ENCODE measurements at regions not wholly inside any gene's neighbourhood (a gene's known extent, or its start where the extent isn't known, plus 50 kb on each side); places are given as distances from the start of the nearest gene placed in this dataset.
"Not testable (repeated sequence)": the region's sequence is repeated elsewhere in the genome, so short reads cannot be mapped to it uniquely, and the experiment has no call there.

- DNase-seq: no peak
Observed at GRCh38 chr11:22078063-22078462, 114.8 kb upstream of the ANO5 start.

GRCh38 chr11:22079133-22079872 lies 113.6 kb upstream of the ANO5 start:
- DNase-seq: no peak

- no peak for DNase-seq
Observed at GRCh38 chr11:22082178-22082577, 110.7 kb upstream of the ANO5 start.

- no peak for DNase-seq
Observed at GRCh38 chr11:22082788-22083187, 110.1 kb upstream of the ANO5 start.

GRCh38 chr11:22084056-22084455 lies 108.8 kb upstream of the ANO5 start:
- DNase-seq: no peak

GRCh38 chr11:22084564-22084963 lies 108.3 kb upstream of the ANO5 start:
- DNase-seq: no peak

GRCh38 chr11:22089609-22090008 lies 103.3 kb upstream of the ANO5 start:
- DNase-seq: no peak

- no peak for DNase-seq
Observed at GRCh38 chr11:22106566-22106965, 86.3 kb upstream of the ANO5 start.

GRCh38 chr11:22115470-22116029 lies 77.3 kb upstream of the ANO5 start:
- DNase-seq: no peak

- DNase-seq: not testable (repeated sequence)
Observed at GRCh38 chr11:22127981-22128380, 64.9 kb upstream of the ANO5 start.

- peak; percentile 22 for DNase-seq
Observed at GRCh38 chr11:22130462-22131053, 62.3 kb upstream of the ANO5 start.

GRCh38 chr11:22133776-22134175 lies 59.1 kb upstream of the ANO5 start:
- DNase-seq: no peak

- DNase-seq: no peak
Observed at GRCh38 chr11:22138264-22138663, 54.6 kb upstream of the ANO5 start.
